Embryonic facial prominence (tissue), 1 donor: ENCODE measurements at regions not wholly inside any gene's neighbourhood (a gene's known extent, or its start where the extent isn't known, plus 50 kb on each side); places are given as distances from the start of the nearest gene placed in this dataset.

Experiments used
- DNase-seq: peaks from one replicate; pipeline ENCODE4 v3.0.0-alpha.2; 2016; ENCODE audit errors: extremely low spot score

DNA sequence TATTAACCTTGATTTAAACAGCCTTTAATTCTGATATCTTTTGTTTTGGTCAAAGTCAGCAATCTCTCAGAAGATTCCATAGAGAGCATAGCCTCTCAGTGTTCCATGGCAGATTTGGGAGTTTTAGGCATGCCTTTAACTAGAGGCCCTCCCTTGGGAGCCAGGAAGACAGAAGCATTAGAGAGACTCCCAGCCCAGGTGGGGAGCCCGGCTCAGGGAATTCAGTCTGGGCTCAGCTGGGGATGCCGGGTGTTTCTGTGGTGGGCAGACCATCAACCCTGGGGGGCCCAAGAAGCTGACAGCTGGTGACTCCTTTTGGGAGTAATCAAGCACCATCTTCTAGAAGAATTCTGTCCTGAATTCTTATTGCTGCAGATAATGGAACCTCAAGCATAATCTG lies 99.7 kb upstream of the CELF4 start:
- DNase-seq = no peak

- no peak for DNase-seq
Measured at GRCh38 chr18:37663446-37663845, 97.8 kb upstream of the CELF4 start.

GRCh38 chr18:37662546-37663339 lies 97.1 kb upstream of the CELF4 start:
- no peak for DNase-seq

GRCh38 chr18:37662099-37662498 lies 96.5 kb upstream of the CELF4 start:
- no peak for DNase-seq

- DNase-seq = no peak
Measured at GRCh38 chr18:37661478-37661877, 95.9 kb upstream of the CELF4 start.

DNA sequence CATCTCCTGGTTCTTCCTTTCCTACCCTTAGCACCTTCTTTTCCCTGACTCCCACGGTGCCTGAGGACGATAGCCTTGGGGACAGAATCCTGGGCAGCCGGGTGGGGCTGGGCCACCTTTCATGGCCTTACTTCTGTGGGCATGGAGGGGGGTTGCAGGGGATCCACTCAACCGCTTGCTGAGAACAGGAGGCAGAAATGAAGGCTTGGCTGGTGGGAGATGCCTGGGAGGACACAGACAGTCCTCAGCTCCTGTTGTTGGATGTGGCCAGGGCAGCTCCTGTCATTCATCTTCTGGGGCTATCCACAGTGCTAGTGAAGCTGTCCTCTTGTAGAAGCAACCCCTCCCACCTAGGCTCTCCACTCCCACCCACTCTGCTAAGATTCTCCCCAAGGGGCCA lies 95.5 kb upstream of the CELF4 start:
- no peak for DNase-seq

DNA sequence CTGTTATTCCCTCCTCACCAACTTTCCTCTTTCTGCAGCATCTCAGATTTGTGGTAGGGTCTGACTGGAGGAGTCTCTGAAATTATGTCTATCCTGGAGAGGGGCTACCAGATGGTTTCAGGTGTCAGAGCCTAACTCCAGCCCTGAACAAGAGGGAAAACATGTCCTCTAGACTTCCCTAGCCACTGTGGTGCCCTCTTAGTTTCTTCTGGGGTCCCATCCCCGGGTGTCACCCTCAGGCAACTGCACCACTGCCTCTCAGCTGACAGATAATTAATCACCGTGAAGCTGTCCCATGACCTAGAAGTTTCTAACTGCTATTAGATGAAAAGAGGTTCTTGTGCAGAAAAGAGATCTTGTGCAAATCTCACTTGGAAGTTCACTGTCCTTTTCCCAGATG lies 95.1 kb upstream of the CELF4 start:
- DNase-seq = no peak

DNA sequence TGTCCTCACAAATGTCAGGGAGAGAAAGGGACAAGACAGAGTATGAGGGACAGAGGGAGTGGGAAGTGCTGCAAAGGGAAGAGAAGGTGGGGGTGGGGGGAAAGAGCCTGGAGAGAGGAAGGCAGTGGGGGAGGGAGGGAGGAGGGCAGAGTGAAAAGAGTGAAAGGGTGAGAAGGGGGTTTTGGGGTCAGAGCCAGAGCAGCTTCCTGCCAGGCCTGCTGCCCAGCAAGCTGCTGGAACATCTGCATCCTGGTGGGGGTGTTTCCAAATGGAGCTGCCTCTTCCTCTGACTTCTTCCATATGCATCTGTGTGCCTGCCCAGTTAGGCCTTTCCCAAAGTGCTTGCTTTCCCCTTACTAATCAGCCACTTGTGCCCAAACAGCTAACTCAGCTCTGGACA lies 94.3 kb upstream of the CELF4 start:
- DNase-seq = no peak

DNA sequence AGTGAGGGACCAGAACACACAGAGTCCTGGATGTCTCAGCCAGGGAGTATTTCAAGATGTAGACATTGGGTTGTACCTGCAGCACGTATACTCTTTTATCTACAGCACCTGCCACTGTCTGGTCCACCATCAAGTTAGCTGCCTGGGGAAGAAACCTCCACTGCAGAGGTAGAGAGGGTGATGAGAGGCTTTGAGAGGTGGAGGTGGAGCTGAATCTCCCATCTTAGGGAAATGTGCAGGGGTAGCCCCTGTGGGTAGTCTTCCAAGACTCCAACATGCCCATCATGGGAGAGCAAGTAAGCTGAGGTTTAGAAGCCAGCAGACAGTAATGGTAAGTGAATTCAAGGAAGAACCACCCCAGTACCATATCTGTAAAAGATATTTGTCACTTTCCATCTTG lies 93.3 kb upstream of the CELF4 start:
- DNase-seq = no peak

DNA sequence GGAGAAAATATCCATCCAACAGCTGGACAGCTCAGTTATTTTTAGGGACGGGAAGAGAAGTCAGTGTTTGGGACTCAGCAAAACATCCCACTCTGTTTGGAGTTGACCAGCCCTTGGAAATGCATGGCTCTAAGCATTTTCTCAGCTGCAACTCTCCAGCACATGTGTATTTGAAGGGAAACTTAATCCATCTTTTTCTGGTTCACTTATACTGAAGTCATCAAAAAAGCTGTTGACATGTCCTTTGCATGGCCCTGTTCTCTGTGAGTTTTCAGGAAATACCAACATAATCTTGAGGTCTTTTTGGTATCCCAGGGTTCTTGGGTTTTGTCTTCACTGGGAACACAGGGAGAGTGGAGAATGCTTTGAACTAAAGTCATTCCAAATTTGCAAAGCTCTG lies 91.9 kb upstream of the CELF4 start:
- no peak for DNase-seq

GRCh38 chr18:37654731-37655369 lies 89.3 kb upstream of the CELF4 start:
- DNase-seq = no peak

DNA sequence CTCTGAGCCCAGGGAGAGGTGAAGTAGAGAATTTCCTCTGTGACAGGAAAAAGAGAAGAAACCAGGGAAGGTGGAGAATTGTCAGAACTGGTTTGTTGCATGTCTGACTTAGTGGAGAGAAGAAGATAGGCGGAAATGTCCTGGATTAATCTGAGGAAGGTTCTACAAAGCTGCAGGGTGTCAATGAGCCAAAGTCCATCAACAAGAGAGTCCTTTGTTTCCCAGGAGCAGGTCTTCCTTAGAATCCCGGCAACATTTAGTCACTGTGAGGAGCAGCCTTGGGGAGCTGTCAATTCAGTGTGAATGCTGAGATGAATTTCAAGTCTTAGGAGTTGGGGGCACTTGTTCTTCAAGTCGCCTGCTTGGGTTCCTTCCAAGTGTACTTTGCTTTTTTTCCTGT lies 88.4 kb upstream of the CELF4 start:
- DNase-seq = no peak

DNA sequence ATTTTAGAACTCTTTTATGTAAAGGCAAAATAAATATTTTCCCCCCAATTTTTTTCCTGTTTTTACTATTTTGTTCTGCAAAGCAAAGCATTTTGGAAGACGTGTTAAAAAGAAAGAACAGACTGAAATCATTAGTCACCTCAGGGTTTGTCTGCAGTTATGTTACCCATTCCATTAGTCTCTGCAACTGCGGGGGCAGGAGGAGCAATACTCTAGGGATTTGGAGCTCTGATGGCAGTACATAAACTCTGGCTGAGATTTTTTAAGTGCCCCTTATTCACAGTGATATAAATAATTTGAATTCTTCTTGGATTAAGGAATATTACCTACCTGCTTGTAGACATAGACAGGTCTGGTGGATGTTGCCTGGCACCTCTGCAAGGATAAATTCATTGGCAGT lies 88.0 kb upstream of the CELF4 start:
- DNase-seq = no peak

DNA sequence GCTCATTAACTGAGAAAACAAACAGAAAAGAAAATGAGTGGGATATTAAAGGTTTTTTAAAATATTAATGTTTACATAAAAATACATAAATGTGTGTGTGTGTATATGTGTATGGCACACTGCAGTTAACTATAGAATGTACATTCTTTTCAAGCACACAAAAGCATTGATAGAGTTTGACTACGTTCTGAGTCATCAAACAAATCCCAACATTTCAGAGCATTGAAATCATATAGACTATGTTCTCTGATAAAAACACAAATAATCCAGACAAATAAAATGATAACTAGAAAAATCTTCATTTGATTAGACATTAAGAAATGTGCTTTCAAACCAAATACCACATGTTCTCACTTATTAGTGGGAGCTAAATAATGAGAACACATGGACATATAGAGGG lies 84.3 kb upstream of the CELF4 start:
- DNase-seq = no peak

DNA sequence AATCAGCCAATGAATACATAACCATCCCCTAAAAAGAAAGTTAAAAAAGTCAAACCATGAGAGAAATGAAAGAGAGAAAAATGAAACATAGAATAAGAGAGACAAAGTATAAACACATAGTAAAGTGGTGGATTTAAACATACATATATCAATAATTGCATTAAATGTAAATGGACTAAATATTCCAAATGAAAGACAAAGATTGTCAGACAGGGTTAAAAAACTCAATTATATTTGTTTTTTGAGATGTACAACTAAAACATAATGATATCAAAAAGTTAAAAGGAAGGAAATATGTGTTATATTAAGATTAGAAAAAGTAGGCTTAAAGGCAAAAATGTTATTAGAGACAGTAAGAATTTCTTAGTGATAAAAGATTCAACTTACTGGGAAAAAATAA lies 83.8 kb upstream of the CELF4 start:
- no peak for DNase-seq

GRCh38 chr18:37641573-37641972 lies 76.0 kb upstream of the CELF4 start:
- DNase-seq = no peak

- DNase-seq = no peak
Measured at GRCh38 chr18:37640504-37640903, 74.9 kb upstream of the CELF4 start.

DNA sequence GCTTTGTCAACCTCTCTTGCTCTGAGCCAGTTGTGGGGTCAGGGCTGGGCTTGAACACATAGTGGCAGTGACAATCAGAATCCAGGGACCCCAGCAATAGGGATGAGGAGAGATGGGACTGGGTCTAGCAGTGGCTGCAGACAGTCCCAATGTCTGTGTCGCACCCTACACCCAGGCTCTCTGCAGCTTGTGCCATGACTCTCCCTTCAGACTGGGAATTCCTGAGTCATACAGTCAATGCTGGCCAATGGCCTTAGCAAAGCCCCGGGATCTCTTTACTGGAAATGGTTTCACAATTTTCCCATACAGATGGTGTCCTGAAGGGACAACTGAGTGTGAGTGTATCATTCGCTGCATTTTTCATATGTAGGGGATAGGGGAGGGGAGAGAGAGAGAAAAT lies 74.2 kb upstream of the CELF4 start:
- DNase-seq = no peak

- no peak for DNase-seq
Measured at GRCh38 chr18:37637478-37637850, 71.9 kb upstream of the CELF4 start.

DNA sequence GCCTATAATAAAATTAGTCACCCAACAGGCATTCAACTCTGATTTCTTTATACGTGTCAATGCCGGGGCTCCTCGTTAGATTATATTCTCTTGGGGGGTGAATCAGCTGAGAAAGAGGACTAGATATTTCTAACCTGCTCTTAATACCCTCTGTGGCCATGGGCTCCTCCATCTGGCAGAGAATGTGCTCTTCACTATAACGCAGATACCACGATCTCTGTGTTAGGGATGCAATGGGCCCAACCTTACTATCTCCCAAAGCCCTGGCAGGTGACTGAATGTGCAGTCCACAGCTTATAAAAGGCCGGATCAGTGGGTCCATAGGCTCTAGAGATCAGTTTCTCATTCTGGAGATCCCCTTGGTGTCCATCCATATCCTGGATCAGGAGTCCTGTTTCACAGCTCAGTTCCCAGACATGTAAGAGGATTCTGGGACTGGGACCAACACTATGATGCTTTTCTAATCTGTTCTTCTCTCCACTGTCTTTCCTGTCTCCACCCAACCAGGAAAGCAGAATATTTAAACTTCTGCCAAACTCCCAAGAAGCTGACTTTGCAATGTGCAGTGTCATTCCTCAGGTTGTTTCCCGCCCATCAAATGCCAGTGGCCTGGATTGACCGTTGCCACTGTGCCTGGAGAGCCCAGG lies 71.4 kb upstream of the CELF4 start:
- DNase-seq = no peak

DNA sequence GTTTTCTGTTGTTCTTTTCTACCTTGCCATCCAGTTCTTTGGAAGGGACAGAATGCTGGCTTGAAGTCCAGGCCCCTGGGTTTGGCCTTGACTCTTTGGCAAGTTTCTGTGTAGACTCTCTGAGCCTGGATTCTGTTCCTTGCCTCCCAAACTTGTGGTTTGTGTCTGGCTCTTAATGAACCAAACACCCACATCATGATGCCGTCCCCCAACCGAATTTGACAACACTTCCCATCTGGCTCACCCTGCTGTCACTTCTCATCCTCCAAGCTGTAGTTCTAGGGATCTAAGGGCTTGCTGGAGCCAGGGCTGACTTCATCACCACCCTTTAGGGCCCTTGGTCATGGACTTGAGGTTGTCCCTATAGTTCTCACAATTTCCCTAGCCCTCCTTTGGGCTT lies 68.9 kb upstream of the CELF4 start:
- no peak for DNase-seq

DNA sequence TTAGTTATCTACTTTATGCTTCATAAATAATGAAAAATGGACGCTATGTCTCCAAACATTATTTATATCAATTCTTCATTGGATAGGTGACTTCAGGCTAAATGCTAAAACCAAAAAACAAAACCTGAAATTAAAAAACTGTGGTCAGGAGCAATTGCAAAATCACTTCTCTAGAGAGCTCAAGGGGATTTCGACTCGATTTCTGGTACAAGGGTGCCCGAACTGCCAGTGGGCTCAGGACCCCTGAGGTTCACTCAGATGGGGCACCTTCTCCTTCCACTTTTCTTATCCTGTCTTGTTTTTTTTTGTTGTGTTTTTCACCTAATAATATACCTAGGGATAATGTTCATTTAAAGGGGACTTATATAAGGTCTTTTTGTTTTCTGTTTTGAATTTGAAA lies 65.8 kb upstream of the CELF4 start:
- no peak for DNase-seq

GRCh38 chr18:37630334-37630733 lies 64.7 kb upstream of the CELF4 start:
- DNase-seq = no peak
